GM21360 (cell line): ENCODE measurements at regions not wholly inside any gene's neighbourhood (a gene's known extent, or its start where the extent isn't known, plus 50 kb on each side); places are given as distances from the start of the nearest gene placed in this dataset.
"Not testable (repeated sequence)": the region's sequence is repeated elsewhere in the genome, so short reads cannot be mapped to it uniquely, and the experiment has no call there.

ENCODE experiments used
- ATAC-seq: cut with Tn5 transposase; IDR thresholded peaks from one replicate; pipeline ENCODE4 v1.9.1; 2021; ENCODE audit warnings: mild to moderate bottlenecking, moderate library complexity; ENCODE audit not compliant: unreplicated experiment

DNA sequence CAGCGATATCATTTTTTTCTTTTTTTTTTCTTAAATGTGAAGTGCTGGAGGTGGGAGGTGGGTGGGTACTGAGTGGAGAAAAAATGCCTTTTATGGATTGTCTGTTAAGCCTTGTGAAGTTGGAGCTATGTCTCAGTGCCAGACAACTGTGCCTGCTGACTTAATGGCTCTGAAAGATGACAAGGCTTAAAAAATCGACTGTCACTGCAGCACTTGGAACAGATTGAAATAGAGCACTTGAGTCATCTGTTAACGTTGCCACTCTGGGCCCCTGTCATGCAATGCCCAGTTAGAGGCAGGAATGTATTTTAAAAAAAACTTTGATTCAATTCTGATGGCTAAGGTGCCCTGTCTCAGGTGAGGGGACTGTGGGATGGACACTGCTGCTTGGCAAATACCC lies 108.2 kb upstream of the HS3ST2 start:
- no peak for ATAC-seq

DNA sequence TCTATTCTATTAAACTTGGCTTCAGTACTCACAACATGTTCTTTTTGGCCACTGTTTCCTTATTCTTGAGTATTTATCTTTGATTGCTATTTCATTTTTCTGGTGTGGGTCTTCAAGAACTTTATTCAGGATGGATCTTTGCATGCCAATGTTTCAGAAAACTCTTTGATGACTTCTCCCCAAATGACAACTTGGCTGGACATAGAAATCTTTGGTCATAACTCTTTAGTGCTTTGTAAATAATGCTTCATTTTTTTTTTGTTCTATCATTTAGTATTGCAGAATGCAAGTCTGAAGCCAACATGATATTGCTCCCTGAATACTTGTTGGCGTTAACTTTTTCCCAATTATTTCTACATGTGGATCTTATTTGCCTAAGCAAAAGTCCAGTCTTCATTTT lies 103.6 kb upstream of the HS3ST2 start:
- ATAC-seq, result no peak

DNA sequence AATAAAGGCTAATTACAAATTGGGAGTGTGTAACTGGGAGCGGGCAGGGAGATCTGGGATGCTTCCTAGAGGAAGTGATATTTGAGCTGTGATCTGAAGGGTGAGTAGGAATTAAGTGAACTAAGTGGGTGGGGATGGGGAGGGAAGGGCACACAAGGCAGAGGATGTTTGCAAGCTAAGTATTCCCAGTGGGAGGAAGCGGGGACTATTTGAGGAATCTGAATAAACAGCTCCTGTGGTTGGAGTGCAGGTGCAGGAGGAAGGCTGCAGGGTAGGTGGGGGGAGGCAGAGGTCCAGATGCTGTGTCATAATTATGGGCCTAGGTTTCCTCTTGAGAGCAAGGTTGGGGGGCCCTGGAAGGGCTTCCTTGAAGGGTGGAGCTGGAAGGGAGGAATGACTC lies 102.1 kb upstream of the HS3ST2 start:
- no peak for ATAC-seq

DNA sequence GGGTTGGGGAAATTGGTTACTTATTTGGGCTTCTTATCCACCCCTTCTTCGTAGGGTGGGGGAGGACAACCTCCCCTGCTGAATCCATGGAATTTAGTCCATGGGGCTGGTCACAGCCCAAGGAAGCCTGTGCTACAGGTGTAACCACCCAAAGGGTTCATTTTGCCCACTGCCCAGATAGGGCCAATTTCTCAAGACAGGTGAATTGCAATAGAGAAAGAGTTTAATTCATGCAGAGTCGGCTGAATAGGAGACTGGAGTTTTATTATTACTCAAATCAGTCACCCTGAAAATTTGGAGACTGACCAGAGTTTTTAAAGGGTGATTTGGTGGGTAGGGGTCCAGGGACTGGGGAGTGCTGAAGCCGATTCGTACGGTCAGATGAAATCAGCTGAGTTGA lies 101.5 kb upstream of the HS3ST2 start:
- ATAC-seq, result no peak

DNA sequence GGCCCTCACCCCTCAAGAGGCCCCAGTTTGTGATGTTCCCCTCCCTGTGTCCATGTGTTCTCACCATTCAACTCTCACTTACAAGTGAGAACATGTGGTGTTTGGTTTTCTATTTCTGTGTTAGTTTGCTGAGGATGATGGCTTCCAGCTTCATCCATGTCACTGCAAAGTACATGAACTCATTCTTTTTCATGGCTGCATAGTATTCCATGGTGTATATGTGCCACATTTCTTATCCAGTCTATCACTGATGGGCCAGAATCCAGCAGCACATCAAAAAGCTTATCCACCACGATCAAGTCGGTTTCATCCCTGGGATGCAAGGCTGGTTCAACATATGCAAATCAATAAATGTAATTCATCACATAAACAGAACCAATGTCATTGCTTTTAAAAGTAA lies 95.4 kb upstream of the HS3ST2 start:
- ATAC-seq, result not testable (repeated sequence)

DNA sequence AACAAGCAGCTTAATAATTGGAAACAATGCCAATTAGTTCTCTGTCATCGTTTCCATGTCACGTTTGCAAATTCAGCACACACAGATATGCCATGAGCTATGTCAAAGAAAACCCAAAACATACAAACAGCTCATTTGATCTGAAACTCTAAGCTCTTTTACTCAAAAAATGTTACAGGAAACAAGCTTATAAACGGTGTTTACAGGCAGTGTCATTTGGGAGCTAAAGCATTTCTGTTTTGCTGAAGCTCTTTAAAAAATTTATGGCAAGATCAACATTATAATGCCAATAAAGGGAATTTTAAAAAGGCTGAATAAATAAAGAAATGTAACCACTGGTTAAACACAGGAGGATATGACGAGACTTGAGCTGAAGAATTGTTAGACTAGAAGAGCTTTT lies 94.0 kb upstream of the HS3ST2 start:
- no peak for ATAC-seq

DNA sequence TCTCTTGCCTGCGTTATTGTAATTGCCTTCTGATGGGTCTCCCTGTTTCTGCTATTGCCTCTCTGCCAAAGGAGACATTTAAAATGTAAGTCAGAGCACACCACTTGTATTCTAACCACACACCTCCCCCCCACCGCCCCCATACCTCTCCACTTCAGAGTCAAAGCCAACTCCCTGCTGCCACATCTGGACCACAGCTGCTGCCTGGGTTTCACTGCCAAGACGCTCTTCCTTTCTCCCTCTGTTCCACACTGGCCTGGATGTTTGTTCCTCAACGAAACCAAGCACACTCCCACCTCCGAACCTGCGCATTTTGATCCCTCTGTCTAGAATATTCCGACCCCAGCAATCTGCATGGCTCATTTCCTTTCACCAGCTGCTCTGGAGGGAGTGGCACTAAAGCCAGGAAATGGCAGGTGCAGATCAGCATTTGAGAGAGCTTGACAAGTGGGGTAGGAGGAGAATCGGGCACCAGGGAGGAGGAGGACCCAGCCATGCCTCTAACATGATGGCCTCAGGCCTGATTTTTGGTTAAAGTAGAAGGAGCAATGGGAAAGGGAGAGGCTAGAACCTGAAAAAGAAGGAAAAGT lies 92.4 kb upstream of the HS3ST2 start:
- no peak for ATAC-seq

DNA sequence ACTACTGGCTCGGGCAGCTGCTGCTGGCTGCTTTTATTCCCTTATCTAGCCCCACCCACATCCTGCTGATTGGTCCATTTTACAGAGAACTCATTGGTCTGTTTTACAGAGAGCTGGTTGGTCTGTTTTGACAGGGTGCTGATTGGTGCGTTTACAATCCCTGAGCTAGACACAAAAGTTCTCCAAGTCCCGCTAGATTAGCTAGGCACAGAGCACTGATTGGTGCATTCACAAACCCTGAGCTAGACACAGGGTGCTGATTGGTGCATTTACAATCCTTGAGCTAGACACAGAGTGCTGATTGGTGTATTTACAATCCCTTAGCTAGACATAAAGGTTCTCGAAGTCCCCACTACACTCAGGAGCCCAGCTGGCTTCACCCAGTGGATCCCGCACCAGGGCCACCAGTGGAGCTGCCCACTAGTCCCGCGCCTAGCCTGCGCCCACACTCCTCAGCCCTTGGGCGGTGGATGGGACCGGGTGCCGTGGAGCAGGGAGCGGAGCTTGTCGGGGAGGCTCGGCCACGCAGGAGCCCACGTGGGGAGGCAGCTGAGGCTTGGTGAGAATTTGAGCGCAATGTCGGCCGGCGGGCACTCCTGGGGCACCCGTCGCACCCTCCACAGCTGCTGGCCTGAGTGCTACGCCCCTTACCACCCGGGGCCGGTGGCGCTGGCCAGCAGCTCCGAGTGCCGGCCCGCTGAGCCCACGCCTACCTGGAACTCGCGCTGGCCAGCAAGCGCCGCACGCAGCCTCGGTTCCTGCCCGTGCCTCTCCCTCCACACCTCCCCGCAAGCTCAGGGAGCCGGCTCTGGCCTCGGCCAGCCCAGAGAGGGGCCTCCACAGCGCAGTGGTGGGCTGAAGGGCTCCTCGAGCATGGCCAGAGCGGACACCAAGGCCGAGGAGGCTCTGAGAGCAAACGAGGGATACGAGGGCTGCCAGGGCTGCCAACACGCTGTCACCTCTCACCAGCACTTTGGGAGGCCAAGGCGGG lies 91.1 kb upstream of the HS3ST2 start:
- not testable (repeated sequence) for ATAC-seq

DNA sequence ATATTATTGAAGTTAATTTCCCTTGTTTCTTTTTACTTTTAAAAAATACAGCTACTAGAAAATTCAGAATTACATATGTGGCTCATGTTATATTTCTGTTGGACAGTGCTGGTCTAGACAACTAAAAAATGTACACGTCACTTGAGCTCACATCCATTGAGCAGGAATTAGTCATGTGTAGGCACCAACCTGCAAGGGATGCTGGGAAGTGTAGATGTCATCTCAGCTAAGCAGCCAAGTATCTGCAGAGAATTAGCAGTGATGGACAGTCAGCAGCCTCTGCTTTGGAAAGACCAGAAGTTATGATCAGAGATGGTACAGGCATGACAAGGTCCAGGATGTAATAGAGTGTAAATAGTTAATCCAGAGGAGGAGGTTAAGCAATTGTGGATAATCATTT lies 87.1 kb upstream of the HS3ST2 start:
- ATAC-seq, result no peak

DNA sequence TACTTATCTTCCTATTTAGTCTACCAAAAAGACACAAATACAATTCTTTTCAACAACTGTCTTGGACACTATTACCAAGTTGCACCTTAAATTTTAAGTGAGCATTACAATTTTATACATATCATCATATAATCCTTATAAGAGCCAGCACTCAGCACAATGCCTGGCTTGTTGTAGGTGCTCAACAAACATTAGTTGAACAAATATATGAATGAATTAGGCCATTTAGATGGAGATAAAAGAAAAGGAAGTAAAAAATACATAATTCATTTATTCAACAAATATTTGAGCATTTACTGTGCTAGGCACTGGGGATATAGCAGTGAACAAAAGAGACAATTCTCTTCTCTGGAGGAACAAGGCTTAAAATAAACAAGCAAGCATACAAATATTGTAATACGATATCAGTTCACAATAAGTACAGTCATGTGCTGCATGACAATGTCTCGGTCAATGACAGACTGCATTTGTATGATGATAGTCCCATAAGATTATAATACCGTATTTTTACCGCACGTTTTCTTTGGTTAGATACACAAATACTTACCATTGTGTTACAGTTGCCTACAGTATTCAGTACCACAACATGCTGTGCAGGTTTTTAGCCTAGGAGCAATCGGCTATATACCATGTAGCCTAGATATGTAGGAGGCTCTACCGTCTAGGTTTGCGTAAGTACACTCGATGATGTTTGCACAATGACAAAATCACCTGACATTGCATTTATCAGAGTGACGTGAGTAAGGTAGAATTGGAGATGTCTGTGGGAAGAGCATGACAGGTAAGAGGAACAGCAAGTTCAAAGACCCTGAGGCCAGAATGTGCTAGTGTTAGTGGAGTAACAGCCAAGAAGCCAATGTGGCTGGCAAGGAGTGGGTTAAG lies 86.4 kb upstream of the HS3ST2 start:
- no peak for ATAC-seq

DNA sequence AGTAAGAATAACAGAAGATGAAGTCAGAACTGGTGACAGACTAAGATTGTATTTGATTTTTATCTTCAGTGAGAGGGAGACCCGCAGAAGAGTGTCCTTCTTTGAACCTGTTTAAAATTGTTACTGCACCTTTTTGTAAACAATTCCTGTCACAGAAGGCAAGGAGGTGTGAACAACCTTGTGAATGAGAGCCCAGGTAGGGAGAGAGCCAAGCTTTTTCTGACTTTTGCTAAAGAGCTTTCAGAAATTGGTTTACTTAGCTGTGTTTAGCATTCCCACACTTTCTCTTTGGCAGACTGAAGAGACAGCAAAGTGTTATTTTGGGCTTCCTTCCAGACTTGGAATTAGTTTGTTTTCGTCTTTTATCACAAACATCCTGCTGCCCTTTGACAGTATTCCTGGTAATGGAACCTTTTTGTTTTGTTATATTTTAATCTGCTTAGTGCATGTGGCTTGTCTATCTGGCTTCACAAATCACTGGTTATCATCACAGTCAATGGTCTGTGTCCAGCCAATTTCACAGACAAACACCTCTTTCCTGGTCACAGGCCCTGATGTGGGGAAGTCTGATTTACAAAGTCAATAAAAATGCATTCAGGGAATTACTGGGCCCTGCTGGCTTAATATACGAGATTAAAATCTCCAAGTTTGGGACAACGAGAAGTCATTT lies 85.7 kb upstream of the HS3ST2 start:
- ATAC-seq, result no peak

DNA sequence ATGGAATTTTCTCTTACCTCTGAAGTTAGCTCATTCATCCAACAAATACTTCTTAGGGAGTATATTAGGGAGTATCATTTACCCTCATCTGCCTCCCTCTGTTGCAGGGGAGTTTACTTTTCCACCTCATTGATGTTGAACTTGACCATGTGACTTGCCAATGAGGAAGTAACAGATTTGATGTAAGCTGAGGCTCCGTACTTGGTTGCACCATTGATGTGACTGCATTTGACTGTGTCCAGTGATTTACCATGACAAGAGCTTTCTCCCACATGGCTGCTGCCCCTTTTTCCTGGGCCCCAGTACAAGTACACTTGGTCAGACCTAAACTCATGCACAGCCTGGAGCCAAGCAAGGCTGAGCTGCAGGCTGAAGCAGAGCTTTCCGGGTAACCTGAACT lies 81.6 kb upstream of the HS3ST2 start:
- no peak for ATAC-seq

DNA sequence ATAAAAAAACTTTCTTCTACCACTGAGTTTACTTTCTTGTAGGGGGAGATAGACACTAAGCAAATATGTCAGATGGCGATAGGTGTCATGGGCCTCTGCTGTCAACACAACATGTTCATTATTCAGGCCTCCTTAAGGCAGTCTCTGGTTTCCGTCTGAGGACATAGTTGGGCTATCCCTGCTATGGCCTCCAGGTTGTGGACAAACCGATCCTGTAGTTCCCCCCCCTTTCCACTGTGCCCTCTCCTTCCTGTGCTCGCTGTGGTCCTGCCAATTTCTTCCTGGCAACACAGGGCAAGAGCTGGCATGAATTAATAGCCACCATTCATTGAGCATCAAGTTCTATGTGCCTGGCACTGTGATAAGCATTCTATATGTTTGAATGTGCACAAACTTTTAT lies 81.0 kb upstream of the HS3ST2 start:
- ATAC-seq, result no peak

DNA sequence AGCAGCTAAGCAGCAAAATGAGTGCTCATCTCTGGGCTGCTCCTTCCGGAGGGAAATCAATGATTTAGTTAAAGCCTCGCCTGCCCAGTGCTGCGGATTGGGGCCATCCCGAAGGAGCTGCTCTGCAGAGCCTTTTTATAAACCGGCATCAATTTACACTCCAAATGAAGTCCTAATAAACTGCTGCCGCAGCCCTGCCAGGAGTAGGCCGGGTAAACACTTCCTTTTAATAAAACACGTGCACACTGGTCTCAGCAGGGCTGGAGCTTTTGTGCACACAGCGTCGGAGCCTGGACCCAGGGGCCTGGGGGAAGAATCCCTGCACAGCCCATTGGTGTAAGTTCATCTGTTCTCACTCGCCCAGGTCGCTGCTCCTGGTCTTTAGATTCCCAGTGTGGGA lies 79.6 kb upstream of the HS3ST2 start:
- ATAC-seq, result no peak

DNA sequence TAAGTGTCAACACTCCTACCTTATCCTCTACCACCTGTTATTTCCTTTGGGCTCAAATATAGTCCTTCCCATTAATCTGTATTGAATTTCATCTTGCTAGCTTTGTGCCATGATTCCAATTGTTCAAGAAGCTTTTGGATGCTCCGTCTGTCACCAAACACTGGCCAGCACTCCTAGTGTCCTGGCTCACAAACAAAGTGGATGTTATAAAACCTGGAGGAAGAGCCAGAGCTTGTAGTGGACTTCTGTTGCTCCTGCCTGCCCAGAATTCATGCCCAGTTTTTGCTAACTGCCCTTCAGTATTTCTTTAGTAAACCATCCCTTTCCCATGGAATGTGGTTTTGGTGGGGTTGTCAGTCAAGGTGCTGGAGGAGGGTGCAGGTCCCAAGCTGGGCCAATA lies 77.2 kb upstream of the HS3ST2 start:
- no peak for ATAC-seq

DNA sequence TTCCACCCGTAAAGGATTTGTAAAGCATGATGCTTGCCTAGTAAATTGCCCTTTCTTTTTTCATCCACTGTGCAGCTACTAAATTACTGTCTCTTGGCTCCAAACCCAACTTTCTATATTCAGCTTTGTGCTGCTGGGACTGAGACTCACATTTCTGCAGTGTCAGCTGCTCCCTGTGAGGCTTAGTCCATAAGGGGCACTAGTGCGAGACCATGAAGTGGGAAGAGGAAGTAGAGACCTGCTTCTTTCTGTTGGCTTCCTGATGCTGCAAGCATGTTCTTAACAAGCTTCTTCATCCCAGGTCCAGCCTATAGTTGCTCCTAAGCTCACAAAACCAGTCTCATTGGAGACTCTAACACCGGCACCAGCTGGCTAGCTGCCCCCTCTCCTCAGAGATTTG lies 74.9 kb upstream of the HS3ST2 start:
- ATAC-seq, result no peak

DNA sequence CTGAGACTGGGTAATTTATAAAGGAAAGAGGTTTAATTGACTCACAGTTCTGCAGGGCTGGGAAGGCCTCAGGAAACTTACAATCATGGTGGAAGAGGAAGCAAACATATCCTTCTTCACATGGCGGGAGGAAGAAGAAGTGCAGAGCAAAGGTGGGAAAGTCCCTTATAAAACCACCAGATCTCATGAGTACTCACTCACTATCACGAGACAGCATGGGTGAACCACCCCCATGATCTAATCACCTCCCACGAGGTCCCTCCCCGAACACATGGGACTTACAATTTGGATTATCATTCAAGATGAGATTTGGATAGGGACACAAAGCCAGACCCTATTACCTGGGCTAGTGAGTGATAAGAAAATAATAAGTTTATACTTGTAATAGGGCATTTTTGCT lies 70.6 kb upstream of the HS3ST2 start:
- no peak for ATAC-seq

DNA sequence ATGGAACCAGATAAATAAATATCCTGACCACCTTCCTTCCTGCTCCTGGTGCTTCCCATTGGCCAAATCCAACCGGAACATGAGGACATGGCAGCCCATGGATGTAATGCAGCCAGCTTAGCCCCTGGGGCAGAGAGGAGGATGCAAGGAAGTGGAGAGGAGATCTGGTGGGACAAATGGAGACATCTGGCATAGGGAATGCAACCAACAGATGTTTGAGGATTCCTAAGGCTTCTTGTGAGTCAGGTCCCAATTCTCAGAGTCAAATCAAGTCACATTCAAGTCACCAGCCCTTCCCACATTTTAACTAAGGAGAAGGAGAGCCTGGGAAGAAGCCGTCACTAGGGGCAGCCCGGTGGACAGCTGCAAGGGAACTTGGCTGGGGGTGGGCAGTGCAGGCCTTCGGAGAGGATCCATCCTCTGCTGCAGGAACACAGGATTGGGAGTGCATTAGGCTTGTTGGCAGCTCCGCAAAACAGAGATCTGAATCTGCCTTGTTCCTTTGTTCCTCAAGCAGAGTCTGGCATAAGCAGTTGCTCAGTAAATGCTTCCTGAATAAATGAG lies 62.8 kb upstream of the HS3ST2 start:
- no peak for ATAC-seq

DNA sequence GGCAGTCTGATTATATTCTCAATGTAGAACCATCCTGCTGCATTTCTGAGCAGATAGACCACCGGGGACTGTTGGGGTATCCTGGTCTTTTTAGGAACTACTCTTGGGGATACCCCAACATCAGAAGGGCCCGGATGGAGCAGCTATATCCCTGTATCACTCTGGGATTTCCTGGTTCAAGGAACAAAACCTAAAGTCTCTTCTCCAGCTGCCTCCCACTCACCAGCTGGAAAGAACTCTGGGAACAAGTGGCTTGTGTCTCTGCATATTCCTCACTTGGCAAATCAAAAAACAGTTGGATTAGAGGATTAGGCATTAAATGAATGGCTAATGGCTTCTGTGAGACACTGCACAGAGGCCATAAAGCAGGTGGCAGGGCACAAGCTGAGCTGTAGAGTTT lies 62.3 kb upstream of the HS3ST2 start:
- no peak for ATAC-seq

DNA sequence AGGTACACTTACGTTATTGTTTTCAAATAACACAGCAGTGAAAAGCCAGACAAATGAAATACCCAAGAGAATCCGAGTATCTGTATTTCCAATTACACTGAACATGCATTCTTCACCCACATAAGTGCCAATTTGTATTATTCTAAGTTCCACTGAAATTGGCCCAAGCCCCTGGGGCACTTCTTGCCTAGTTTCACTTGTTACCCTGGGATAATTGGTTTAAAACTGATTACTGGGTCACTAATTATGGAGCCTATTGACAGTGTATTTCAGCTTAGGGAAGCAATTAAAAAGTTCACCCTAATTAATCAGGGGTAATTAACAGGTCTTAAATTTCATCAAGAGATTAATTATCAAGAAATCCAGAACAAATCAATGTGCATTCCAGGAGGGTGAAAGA lies 60.5 kb upstream of the HS3ST2 start:
- ATAC-seq, result no peak

DNA sequence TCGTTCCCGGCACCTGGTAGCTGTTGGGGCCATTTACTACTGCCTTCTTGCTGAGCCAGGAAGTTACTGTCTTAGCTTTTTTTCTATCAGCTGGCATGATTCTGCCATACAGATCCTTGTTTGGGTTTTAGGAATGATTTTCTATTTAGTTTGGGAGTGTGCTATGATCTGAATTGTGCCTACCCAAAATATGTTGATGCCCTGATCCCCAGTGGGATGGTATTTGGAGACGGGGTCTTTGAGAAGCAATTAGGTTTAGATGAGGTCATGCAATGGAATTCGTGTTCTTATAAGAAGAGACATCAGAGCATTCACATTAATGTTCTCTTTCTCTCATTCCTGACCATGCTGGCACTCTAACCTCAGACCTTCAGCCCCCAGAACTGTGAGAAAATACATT lies 59.4 kb upstream of the HS3ST2 start:
- no peak for ATAC-seq
